ENCODE measurements at regions not wholly inside any gene's neighbourhood (a gene's known extent, or its start where the extent isn't known, plus 50 kb on each side); places are given as distances from the start of the nearest gene placed in this dataset.

DNA sequence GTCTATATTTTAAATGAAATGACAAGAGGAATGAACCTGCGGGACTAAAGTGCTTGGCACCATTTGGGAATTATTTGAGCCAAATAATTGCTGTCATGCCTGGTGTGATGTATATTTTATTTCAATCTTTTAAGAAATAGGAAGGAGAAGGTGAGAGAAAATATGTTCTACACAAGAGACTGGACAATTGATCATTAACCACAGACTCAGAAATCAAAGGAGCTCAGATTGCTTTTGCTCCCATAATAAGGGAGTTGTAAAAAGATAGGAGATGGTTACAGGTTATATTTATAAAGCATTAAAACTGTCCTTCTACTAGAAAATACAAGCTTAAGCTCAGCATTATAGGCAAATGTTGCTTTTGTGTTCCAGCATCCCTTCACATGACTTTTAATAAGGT, 515.2 kb upstream of the SULF2 start:
- DNase-seq (ENCODE audit: low read depth), result no peak

DNA sequence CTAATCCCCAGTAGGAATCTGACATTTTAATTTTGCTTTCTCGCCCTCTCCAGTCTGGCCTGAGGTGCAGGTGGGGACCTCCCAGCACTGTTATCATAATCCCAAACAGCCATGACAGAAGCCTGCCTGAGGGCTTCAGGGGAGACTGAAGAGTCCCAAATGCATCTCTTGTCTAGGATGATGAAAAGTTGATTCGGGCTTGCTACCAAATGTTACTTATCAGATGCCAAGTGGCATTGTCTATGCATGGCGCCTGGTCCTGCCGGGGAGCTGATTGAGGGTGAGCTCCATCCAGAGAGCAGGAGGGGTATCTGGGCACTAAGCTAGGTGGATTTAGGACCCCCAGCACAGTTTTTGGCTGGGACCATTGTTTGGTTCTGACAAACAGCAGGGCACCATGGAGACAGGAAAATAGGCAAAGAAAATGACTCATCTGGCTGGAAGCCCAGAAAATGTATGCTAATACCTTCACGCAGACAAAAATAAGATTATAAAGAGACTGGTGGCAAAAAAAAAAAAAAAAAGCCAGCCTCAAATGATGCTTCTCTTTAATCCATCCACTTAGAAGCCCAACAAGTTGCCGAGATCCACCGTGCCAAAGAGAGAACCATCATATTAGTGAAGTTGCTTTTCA, 513.7 kb upstream of the SULF2 start:
- DNase-seq (ENCODE audit: low read depth), result peak; percentile 93

- DNase-seq (ENCODE audit: low read depth), result no peak
Observed at GRCh38 chr20:48298433-48298832, 513.2 kb upstream of the SULF2 start.

- peak; percentile 45 for DNase-seq (ENCODE audit: low read depth)
Observed at GRCh38 chr20:48295966-48296421, 510.7 kb upstream of the SULF2 start.

DNA sequence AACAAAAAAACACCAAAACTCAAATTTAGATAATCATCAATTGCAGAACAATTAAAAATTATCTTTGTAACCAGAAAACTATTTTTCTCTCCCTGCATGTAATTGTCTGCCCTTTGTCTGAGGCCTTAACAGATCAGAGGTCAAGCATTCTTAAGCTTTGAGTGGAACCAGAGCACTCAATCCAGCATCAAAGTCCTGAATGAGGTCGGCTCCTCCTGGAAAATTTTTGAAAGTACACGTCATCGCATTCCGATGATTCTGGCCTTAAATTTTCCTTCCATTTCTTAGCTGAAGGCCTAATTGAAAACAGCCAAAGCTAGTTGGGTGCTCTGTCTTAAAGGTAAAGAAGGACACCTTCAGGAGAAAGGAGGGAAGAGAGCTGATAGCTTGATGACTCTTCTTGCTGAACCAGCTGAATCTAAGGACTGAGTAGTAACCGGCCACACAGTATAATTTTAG, 510.2 kb upstream of the SULF2 start:
- peak; percentile 99 for DNase-seq (ENCODE audit: low read depth)

DNA sequence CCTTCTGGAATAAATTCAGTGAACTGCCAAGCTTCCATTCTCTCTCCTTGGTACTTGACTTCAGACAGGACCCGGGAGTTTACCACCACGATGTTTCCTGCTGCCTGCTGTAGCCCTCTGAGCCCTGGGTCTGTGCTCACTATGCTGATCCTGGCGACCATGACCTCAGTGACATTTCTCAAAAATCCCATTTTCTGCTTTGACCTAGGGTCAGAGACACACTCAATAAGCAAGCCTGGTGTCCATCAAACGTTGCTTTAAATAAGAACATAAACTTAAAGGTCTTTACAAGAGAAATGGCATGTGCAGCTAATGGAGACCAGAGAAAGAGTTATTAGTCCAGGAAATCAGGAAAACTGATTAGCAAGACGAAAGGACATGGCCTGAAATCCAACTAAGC, 509.7 kb upstream of the SULF2 start:
- no peak for DNase-seq (ENCODE audit: low read depth)

GRCh38 chr20:48294196-48294595, 508.9 kb upstream of the SULF2 start:
- peak; percentile 72 for DNase-seq (ENCODE audit: low read depth)

DNA sequence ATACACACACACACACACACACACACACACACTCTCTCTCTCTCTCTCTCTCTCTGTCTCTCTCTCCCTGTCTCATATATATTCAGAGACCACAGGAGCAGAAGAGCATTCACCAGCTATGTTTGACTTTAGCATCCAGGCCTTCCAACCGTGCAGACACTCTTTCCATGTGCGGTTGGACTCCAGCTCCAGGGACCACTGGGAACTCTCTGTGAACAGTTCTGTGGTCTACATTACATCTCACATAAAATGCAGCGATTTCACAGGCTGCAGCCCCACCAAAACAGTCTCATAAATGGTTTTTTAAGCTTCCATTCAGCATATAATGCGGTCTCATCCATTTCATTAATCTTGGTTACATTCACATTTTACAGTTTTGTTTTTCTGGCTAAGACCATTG, 508.4 kb upstream of the SULF2 start:
- DNase-seq (ENCODE audit: low read depth), result no peak

DNA sequence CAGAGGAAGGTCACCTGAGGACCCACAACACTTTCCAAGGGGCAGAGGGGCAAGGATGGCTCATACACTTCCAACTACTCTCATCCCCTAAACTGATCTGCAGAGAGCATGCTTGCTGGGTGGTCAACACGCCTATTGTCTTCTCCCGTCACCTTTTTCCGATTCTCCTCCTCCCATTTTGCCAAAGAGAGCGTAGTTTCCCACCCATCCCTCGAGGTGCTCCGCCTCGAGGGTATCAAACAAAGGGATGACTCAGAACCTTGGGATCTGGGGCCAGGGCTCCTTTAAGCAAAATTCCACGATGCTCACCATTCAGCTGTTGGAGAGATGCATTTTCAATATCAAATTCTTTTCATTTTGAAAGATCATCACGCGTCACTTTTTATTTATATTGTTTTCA, 507.5 kb upstream of the SULF2 start:
- DNase-seq (ENCODE audit: low read depth), result no peak

DNA sequence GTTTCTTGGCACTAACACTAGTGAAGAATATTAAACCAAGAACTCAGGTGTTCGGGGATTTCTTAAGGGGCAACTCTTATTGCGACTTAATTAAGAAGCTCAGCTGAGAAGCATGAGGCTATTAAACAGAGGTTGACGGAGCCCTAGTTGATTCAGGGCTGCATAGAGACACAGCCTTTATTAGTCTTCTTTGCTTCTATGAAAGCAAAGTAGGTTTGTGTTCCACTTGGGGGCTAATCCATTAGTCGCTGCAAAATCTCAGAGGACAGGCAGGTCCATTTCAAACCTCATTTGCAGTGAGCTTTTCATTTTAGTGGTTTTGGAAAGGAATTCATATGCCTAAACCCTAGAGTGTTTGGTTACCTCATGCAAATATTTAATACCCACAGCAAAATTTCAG, 506.6 kb upstream of the SULF2 start:
- DNase-seq (ENCODE audit: low read depth), result no peak

DNA sequence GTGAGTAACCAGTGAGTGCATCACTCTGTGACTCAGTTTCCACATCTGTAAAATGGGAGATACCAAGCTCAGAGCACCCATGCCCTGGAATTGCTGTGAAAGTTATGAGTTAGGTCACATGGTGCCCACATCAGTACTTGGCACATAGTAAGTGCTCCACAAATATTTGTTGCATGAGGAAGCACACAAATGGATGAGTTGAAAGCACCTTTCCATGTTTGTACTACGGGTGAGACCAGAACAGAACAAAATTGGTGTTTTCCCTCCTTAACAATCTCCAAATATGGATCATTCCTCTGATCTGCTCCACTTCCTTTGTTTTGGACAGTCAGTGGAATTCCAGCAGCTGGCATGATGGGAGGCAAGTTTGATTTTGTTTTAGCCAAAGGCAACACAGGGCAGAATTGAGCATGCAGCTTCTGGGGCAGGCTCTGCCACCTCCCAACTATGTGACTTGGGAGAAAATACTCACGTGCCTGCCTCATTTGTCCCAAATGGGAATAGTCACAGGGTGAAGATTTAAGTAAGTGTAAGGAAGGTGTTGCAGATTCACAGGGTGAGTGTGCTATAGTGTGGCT, 503.7 kb upstream of the SULF2 start:
- DNase-seq (ENCODE audit: low read depth), result peak; percentile 52

DNA sequence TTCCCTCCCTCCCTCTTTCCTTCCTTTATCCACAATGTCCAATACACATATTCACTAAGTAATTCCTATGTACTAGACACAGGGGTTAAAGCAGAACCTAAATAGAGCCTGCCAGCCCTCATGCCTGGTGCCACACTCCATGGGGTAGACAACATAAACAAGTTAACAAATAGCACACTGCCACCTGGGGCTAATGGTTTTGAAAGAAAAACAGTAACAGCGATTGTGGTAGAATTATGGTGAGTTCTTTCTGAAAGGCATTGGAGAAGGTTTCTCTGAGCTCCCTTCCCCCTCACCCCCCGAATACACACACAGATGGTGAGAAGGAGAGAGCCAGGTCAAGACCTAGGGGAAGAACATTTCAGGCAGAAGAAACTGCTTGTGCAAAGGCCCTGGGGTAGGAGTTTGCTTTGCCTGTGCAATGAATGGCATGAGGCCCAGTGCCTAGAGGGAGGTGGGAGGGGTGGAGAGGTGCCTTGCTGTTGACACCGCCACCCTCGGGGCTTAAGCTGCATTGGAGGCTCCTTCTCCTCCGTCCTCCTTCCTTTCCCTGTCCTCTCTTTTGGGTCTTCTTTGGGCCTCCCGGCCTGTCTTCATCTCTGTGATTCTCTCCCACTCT, 502.4 kb upstream of the SULF2 start:
- peak; percentile 66 for DNase-seq (ENCODE audit: low read depth)

GRCh38 chr20:48287021-48287494, 501.8 kb upstream of the SULF2 start:
- no peak for DNase-seq (ENCODE audit: low read depth)

GRCh38 chr20:48286601-48287000, 501.3 kb upstream of the SULF2 start:
- no peak for DNase-seq (ENCODE audit: low read depth)

DNA sequence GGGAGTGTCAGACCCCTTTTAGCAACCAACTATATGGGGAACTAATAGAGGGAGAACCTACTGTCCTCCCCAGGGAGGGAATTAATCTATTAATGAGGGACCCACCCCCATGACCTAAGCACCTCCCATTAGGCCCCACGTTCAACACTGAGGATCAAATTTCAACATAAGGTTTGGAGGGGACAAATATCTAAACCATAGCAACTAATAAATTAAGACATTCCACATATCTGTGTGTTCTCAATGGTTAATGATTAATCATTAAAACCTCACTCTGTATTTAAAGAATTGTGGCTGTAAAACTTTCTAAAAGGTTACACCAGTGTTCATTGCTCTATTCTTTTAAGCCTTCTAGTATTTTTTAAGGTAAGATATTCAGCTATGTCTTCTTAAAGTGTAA, 500.4 kb upstream of the SULF2 start:
- DNase-seq (ENCODE audit: low read depth), result peak; percentile 95

DNA sequence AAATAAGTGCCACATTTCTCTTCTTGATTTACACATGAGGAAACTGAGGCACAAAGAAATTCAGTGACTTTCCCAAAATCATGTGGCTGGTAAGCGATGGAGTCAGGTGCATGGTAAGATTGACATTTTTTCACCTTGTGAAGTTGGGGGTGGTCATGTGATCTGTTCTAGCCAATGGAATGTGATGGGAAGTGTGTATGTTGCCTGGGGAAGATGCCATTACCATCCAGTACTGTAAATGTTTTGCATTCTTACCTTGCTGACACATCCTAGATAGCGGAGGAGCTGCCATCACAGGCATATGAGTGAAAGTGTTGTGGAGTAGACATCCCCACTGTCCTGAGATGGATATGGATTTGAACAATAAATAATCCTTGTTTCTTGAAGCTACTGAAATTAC, 499.6 kb upstream of the SULF2 start:
- DNase-seq (ENCODE audit: low read depth), result peak; percentile 68

DNA sequence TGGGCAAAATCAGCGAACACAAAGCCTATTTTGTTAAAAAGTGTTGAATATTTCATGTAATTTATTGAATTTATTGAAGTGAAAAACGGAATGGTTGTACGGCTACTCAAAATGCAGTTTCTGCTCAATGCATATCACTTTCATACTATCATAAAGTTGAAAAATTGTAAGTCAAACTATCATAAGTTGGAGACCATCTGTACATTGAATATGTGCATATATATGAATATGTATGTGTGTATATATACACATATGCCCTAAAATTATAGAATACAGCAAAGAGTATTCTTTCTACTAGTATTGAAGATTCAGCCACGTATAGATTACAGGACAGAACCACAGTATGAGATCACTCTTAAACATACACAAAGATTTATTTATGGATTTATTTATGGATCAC, 499.0 kb upstream of the SULF2 start:
- no peak for DNase-seq (ENCODE audit: low read depth)

DNA sequence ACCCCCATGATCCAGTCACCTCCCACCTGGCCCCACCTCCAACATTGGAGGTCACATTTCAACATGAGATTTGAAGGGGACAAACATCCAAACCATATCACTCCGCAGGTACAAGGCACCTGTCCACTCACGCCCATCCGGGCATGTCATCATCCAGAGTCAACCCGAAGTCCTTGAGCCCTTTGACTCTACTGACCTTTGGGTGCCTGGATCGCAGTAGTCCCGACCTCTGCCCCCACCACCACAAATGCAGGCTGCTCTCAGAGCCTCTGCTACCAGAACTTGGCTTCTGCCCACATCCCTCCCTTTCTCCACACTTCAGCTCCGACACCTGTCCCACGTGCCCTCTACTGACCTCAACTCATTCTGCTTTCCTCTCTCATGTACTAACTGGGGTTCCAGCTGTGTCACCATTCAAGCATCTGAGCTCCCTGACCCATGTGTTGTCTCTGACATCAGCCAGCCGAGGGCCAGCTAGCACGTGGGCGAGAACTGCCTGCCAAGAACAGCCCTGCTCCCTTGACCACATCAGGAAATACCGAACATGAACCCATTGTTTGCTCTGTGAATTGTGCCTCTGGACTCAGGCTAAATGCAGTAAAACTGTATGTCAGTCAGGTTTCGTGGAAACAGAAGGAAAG, 498.3 kb upstream of the SULF2 start:
- peak; percentile 98 for DNase-seq (ENCODE audit: low read depth)

DNA sequence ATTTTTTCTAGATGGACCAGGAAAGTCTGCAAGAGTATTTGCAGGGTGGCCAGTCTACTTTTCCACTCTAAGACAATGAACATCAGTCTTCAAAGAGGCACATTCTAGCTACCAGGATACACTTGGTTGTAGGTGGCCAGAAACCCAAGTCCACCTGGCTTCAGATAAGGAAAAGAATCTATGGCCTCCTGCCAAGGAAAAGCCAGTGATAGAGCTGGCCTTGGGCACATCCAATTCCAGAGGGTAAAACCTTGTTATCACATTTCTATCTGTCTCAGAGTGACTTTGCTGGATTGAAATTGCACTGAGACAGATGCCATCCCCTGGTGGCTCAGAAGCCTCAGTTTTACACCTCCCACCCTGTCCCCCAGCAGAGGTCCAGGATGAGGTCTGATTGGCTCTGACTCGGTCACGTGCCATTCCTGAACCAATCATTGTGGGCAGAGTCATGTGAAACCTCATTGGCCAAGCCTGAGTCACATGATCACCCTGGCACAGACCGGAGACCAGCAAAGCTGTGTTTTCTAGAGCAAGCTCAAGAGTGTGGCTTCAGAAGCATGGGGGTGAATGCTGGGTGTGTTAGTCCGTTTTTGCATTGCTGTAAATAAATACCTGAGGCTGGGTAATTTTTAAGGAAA, 497.4 kb upstream of the SULF2 start:
- no peak for DNase-seq (ENCODE audit: low read depth)

DNA sequence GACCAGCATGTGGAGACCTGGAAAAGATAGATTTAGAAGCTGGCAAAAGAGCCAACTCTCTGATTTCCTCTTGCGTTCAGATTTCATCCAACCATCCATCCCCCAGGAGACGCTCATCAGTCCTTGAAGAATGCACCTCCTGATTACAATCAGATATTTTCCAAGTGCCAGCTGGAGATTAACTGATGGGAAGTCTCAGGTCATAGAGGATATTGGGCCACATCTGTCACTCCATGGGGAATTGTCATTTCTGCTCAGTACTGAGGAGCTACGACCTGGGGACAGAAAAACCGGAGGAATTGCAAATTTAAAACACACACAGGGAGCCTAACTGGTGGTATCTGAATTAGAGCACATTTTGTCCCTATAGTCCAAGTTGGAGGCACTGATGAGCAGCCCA, 496.2 kb upstream of the SULF2 start:
- no peak for DNase-seq (ENCODE audit: low read depth)

DNA sequence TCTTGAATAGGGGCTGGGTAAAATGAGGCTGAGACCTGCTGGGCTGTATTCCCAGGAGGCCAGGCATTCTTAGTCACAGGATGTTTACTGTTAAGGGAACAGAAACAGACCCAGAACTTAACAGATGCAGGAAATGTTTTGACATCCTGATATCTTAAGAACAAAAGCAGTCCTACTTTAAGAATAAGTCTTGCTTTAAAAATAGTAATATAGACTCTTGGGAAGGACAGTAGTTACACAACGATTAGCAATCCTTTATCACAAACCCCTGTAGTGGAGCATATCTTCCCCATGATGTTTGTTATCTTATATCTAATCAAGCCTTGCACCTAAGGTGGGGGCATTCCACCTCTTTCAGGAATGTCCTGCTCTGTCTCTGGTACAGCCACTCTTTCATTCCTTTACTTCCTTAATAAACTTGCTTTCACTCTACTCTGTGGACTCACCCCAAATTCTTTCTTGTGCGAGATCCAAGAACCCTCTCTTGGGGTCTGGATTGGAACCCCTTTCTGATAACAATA, 493.7 kb upstream of the SULF2 start:
- no peak for DNase-seq (ENCODE audit: low read depth)

DNA sequence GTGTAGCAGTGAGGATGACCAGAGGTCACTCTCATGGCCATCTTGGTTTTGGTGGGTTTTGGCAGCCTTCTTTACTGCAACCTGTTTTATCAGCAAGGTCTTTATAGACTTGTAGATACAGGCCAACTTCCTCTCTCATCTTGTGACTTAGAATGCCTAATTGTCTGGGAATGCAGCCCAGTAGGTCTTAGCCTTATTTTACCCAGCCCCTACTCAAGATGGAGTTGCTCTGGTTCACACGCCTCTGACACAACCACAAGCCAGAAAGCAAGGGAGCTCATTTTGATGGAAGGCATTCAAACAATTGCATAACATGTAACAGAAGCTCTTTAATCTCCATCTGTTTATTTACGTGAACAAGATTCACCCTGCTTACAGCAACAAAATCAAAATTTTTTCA, 492.0 kb upstream of the SULF2 start:
- no peak for DNase-seq (ENCODE audit: low read depth)
